IPS-18a (cell line): ENCODE measurements at regions not wholly inside any gene's neighbourhood (a gene's known extent, or its start where the extent isn't known, plus 50 kb on each side); places are given as distances from the start of the nearest gene placed in this dataset.
"Not testable (repeated sequence)": the region's sequence is repeated elsewhere in the genome, so short reads cannot be mapped to it uniquely, and the experiment has no call there.

Experiments
- H3K27ac ChIP-seq: one replicate; pipeline ENCODE4 v1.5.1; 2013; ENCODE audit warnings: low read length
- H3K27me3 ChIP-seq: one replicate; pipeline ENCODE4 v1.6.1; 2013; ENCODE audit warnings: mild to moderate bottlenecking, low read length; ENCODE audit not compliant: control insufficient read depth, insufficient read depth
- H3K36me3 ChIP-seq: one replicate; pipeline ENCODE4 v1.6.1; 2013; ENCODE audit warnings: low read depth, low read length; ENCODE audit not compliant: control insufficient read depth
- H3K4me1 ChIP-seq: one replicate; pipeline ENCODE4 v1.6.1; 2013; ENCODE audit warnings: low read depth, low read length; ENCODE audit not compliant: control insufficient read depth
- H3K4me3 ChIP-seq: one replicate; pipeline ENCODE4 v1.5.1; 2013; ENCODE audit warnings: low read length
- H3K9ac ChIP-seq: one replicate; pipeline ENCODE4 v1.6.1; 2013; ENCODE audit warnings: mild to moderate bottlenecking, low read length, moderate library complexity
- H3K9me3 ChIP-seq: one replicate; pipeline ENCODE4 v1.6.1; 2013; ENCODE audit warnings: low read depth, low read length; ENCODE audit not compliant: control insufficient read depth

- Histone ChIP-seq H3K4me1 (peaks cover 21% of the 10 kb centered on the region), H3K27me3 (no peaks in the 10 kb centered on the region), H3K9ac (no peak overlapping the region), H3K27ac (no peak overlapping the region), H3K36me3 (no peaks in the 10 kb centered on the region), H3K4me3 (no peak overlapping the region), H3K9me3 (no peaks in the 10 kb centered on the region)
Observed at GRCh38 chr10:33776419-33777070, 442.1 kb upstream of the NRP1 start.

GRCh38 chr10:33774857-33775256, 440.4 kb upstream of the NRP1 start:
- Histone ChIP-seq H3K4me3 (no peak overlapping the region), H3K27me3 (no peaks in the 10 kb centered on the region), H3K9me3 (no peaks in the 10 kb centered on the region), H3K27ac (no peak overlapping the region), H3K36me3 (no peaks in the 10 kb centered on the region), H3K9ac (no peak overlapping the region), H3K4me1 (peaks cover 24% of the 10 kb centered on the region)

- no peak overlapping the region for H3K4me3 ChIP-seq
Observed at GRCh38 chr10:33773886-33774480, 439.5 kb upstream of the NRP1 start.

GRCh38 chr10:33773253-33773573, 438.7 kb upstream of the NRP1 start:
- Histone ChIP-seq H3K9me3 (no peaks in the 10 kb centered on the region), H3K4me1 (peaks cover 24% of the 10 kb centered on the region), H3K9ac (peak overlapping the region; percentile 31), H3K36me3 (no peaks in the 10 kb centered on the region), H3K4me3 (peak overlapping the region; percentile 40), H3K27ac (peak overlapping the region; percentile 60), H3K27me3 (no peaks in the 10 kb centered on the region)

More at GRCh38 chr10:33773886-33774480, 439.5 kb upstream of the NRP1 start:
- H3K27me3 ChIP-seq: no peaks in the 10 kb centered on the region
- H3K9me3 ChIP-seq: no peaks in the 10 kb centered on the region
- no peak overlapping the region for H3K9ac ChIP-seq
- no peak overlapping the region for H3K27ac ChIP-seq
- H3K36me3 ChIP-seq: no peaks in the 10 kb centered on the region
- H3K4me1 ChIP-seq: peaks cover 24% of the 10 kb centered on the region

- Histone ChIP-seq H3K9ac (peak overlapping the region; percentile 31), H3K36me3 (no peaks in the 10 kb centered on the region), H3K4me3 (peak overlapping the region; percentile 40), H3K27ac (peak overlapping the region; percentile 60), H3K27me3 (no peaks in the 10 kb centered on the region), H3K9me3 (no peaks in the 10 kb centered on the region), H3K4me1 (peaks cover 24% of the 10 kb centered on the region)
Observed at GRCh38 chr10:33772370-33773252, 438.1 kb upstream of the NRP1 start.

- not testable (repeated sequence) for H3K36me3 ChIP-seq, H3K27ac ChIP-seq, H3K9ac ChIP-seq, H3K4me3 ChIP-seq, H3K9me3 ChIP-seq, H3K27me3 ChIP-seq
- H3K4me1 ChIP-seq: peaks cover 24% of the 10 kb centered on the region
Observed at GRCh38 chr10:33771856-33772255, 437.4 kb upstream of the NRP1 start.

GRCh38 chr10:33764694-33765185, 430.3 kb upstream of the NRP1 start:
- no peak overlapping the region for H3K4me3 ChIP-seq
- no peaks in the 10 kb centered on the region for H3K27me3 ChIP-seq
- no peaks in the 10 kb centered on the region for H3K9me3 ChIP-seq
- H3K27ac ChIP-seq: no peak overlapping the region
- no peaks in the 10 kb centered on the region for H3K36me3 ChIP-seq
- no peak overlapping the region for H3K9ac ChIP-seq
- H3K4me1 ChIP-seq: no peaks in the 10 kb centered on the region

GRCh38 chr10:33760056-33760943, 425.8 kb upstream of the NRP1 start:
- Histone ChIP-seq H3K27ac (no peak overlapping the region), H3K36me3 (no peaks in the 10 kb centered on the region), H3K9ac (no peak overlapping the region), H3K4me1 (no peaks in the 10 kb centered on the region), H3K4me3 (no peak overlapping the region), H3K9me3 (no peaks in the 10 kb centered on the region), H3K27me3 (no peaks in the 10 kb centered on the region)

- H3K9ac ChIP-seq: no peak overlapping the region
- H3K27ac ChIP-seq: no peak overlapping the region
- H3K4me1 ChIP-seq: no peaks in the 10 kb centered on the region
- no peaks in the 10 kb centered on the region for H3K36me3 ChIP-seq
- no peaks in the 10 kb centered on the region for H3K9me3 ChIP-seq
- no peak overlapping the region for H3K4me3 ChIP-seq
- no peaks in the 10 kb centered on the region for H3K27me3 ChIP-seq
Observed at GRCh38 chr10:33759191-33759590, 424.7 kb upstream of the NRP1 start.

- no peak overlapping the region for H3K27ac ChIP-seq
- no peaks in the 10 kb centered on the region for H3K4me1 ChIP-seq
- no peak overlapping the region for H3K4me3 ChIP-seq
- no peak overlapping the region for H3K9ac ChIP-seq
- H3K36me3 ChIP-seq: no peaks in the 10 kb centered on the region
- no peaks in the 10 kb centered on the region for H3K9me3 ChIP-seq
- H3K27me3 ChIP-seq: no peaks in the 10 kb centered on the region
Observed at GRCh38 chr10:33758299-33758698, 423.8 kb upstream of the NRP1 start.

- Histone ChIP-seq H3K9me3 (no peaks in the 10 kb centered on the region), H3K36me3 (no peaks in the 10 kb centered on the region), H3K27ac (no peak overlapping the region), H3K4me3 (no peak overlapping the region), H3K27me3 (no peaks in the 10 kb centered on the region), H3K4me1 (no peaks in the 10 kb centered on the region), H3K9ac (no peak overlapping the region)
Observed at GRCh38 chr10:33754052-33754451, 419.6 kb upstream of the NRP1 start.
